Sigmoid colon (tissue), 6 donors: ENCODE measurements at regions not wholly inside any gene's neighbourhood (a gene's known extent, or its start where the extent isn't known, plus 50 kb on each side); places are given as distances from the start of the nearest gene placed in this dataset.

Experiments
- DNase-seq: peaks from one replicate; pipeline ENCODE4 v3.0.0-alpha.2; 2019
- H3K27ac ChIP-seq, 4 donors: fragments of 200-600 bp; sonication (generic); one replicate each; pipeline ENCODE4 v1.5.1; 2016 to 2019; ENCODE audit warnings: mild to moderate bottlenecking in 1 of 4
- H3K27me3 ChIP-seq, 3 donors: fragments of 200-600 bp; sonication (generic); one replicate each; pipeline ENCODE4 v1.5.1; 2019; ENCODE audit warnings: mild to moderate bottlenecking in 1 of 3
- H3K36me3 ChIP-seq, 4 donors: fragments of 200-600 bp; sonication (generic); one replicate each; pipeline ENCODE4 v1.5.1; 2016 to 2019
- H3K4me1 ChIP-seq, 4 donors: fragments of 200-600 bp; sonication (generic); one replicate each; pipeline ENCODE4 v1.5.1; 2017 to 2019
- H3K4me3 ChIP-seq, 4 donors: fragments of 200-600 bp; sonication (generic); one replicate each; pipeline ENCODE4 v1.5.1; 2017 to 2019; ENCODE audit warnings: mild to moderate bottlenecking in 2 of 4, moderate library complexity in 1 of 4
- H3K9me3 ChIP-seq, 4 donors: fragments of 200-600 bp in 3 of 4; sonication (generic) in 3 of 4; one replicate each; pipeline versions ENCODE4 v1.5.1 to v1.6.1; 2013 to 2019
- CTCF ChIP-seq, 4 experiments: fragments of 450-650 bp in 3 of 4; fragments of 200-600 bp in 1 of 4; IDR thresholded peaks; one replicate each; pipeline ENCODE4 v1.5.1; 2016 to 2019; ENCODE audit warnings: antibody characterized with exemption in 4 of 4, mild to moderate bottlenecking in 3 of 4, moderate library complexity in 2 of 4
- EP300 ChIP-seq, 4 donors: sonication (generic); formaldehyde crosslinking; IDR thresholded peaks; one replicate each; pipeline ENCODE4 v1.6.1; 2017; ENCODE audit warnings: antibody characterized with exemption in 4 of 4
- POLR2A ChIP-seq, 2 donors: fragments of 450-650 bp; IDR thresholded peaks; one replicate each; pipeline ENCODE4 v1.6.1; 2016; ENCODE audit warnings: antibody characterized with exemption in 2 of 2, mild to moderate bottlenecking in 2 of 2, moderate library complexity in 2 of 2
- POLR2AphosphoS5 ChIP-seq, 4 donors: sonication (generic); formaldehyde crosslinking; IDR thresholded peaks; one replicate each; pipeline ENCODE4 v1.6.1; 2017; ENCODE audit warnings: antibody characterized with exemption in 4 of 4
- WGBS, 2 donors: extraction: QIAGEN DNeasy Blood & Tissue Kit; methylation state at CpG; one replicate each; pipeline ENCODE4 v1.1.7; 2013; 5-methylcytosine and 5-hydroxymethylcytosine counted together
- intact Hi-C: fragments of 100-400 bp; cut with DNase I; formaldehyde crosslinking; loops from one replicate; pipeline ENCODE4 v1.15.1; 2023
- donor health status: healthy with polysubstance abuse.
- donor health status: healthy.

- intact Hi-C loops, result no loop called here
- Histone ChIP-seq H3K9me3 (peaks cover 0 to 13% (median 1%) of the 10 kb centered on the region in 4 donors), H3K36me3 (no peaks in the 10 kb centered on the region), H3K4me1 (no peaks in the 10 kb centered on the region), H3K4me3 (no peak overlapping the region), H3K27me3 (no peaks in the 10 kb centered on the region), H3K27ac (no peak overlapping the region)
- DNase-seq, result no peak
- no peak for TF ChIP-seq POLR2AphosphoS5 (IDR thresholded peaks at IDR 0.05)
- no peak for TF ChIP-seq CTCF (IDR thresholded peaks at IDR 0.05)
- no peak for TF ChIP-seq EP300 (IDR thresholded peaks at IDR 0.05)
- no peak for TF ChIP-seq POLR2A (IDR thresholded peaks at IDR 0.05)
- WGBS, 2 donors, result 51 to 52% methylated on average over 4 of the region's 4 CpGs
These were observed 917.8 kb upstream of the ZNF722 start for GRCh38 chr7:63080831-63081230.

DNA sequence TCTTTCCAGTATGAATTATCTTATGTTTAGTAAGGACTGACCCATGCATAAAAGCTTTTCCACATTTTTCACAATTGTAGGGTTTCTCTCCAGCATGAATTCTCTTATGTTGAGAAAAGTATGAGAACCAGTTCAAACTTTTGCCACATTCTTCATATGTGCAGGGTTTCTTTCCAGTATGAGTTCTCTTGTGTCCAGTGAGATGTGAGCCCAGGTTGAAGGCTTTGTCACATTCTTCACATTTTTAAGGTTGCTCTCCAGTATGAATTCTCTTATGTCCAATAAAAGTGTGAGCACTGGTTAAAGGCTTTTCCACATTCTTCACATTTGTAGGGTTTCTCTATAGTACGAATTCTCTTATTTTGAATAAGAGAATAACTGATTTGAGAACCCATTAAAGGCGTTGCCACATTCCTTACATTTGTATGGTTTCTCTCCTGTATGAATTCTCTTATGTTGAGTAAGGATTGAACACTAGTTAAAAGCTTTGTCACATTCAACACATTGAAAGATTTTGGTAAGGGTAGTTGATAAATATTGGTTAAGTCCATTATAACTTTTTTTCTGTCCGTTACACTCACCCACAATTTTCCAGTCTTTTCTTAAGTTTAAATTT, 911.0 kb upstream of the ZNF722 start:
- intact Hi-C loops, result no loop called here
- H3K27ac ChIP-seq, result no peak overlapping the region
- H3K4me3 ChIP-seq, result no peak overlapping the region
- DNase-seq, result no peak
- no peaks in the 10 kb centered on the region for H3K27me3 ChIP-seq
- no peak for TF ChIP-seq CTCF (IDR thresholded peaks at IDR 0.05)
- WGBS, 2 donors, result 57 to 68% methylated on average over 3 of the region's 3 CpGs
- H3K9me3 ChIP-seq, result peaks cover 11 to 25% (median 17%) of the 10 kb centered on the region in 4 donors
- H3K4me1 ChIP-seq, result no peaks in the 10 kb centered on the region
- H3K36me3 ChIP-seq, result no peaks in the 10 kb centered on the region

- intact Hi-C loops, result no loop called here
- Histone ChIP-seq H3K27me3 (no peaks in the 10 kb centered on the region), H3K4me3 (no peak overlapping the region), H3K36me3 (no peaks in the 10 kb centered on the region), H3K9me3 (peaks cover 3 to 16% (median 7%) of the 10 kb centered on the region in 4 donors), H3K4me1 (no peaks in the 10 kb centered on the region), H3K27ac (no peak overlapping the region)
- no peak for TF ChIP-seq POLR2A (IDR thresholded peaks at IDR 0.05)
- no peak for TF ChIP-seq CTCF (IDR thresholded peaks at IDR 0.05)
- no peak for TF ChIP-seq POLR2AphosphoS5 (IDR thresholded peaks at IDR 0.05)
- no peak for TF ChIP-seq EP300 (IDR thresholded peaks at IDR 0.05)
- WGBS, 2 donors, result 64 to 76% methylated on average over 7 of the region's 7 CpGs
- no peak for DNase-seq
These were observed 905.7 kb upstream of the ZNF722 start for GRCh38 chr7:63092951-63093350.

GRCh38 chr7:63093481-63093880, 905.2 kb upstream of the ZNF722 start:
- Histone ChIP-seq H3K36me3 (no peaks in the 10 kb centered on the region), H3K27ac (no peak overlapping the region), H3K4me3 (no peak overlapping the region), H3K4me1 (no peaks in the 10 kb centered on the region), H3K9me3 (peaks cover 0 to 18% (median 4%) of the 10 kb centered on the region in 4 donors), H3K27me3 (no peaks in the 10 kb centered on the region)
- WGBS, 2 donors, result 63 to 76% methylated on average over 1 of the region's 1 CpG
- DNase-seq, result no peak
- intact Hi-C loops, result no loop called here
- TF ChIP-seq POLR2AphosphoS5 (IDR thresholded peaks at IDR 0.05) (no peak), EP300 (IDR thresholded peaks at IDR 0.05) (no peak), CTCF (IDR thresholded peaks at IDR 0.05) (no peak), POLR2A (IDR thresholded peaks at IDR 0.05) (no peak)

- Histone ChIP-seq H3K4me1 (no peaks in the 10 kb centered on the region), H3K9me3 (peaks cover 0 to 22% (median 0%) of the 10 kb centered on the region in 4 donors), H3K27ac (no peak overlapping the region), H3K4me3 (no peak overlapping the region), H3K27me3 (no peaks in the 10 kb centered on the region), H3K36me3 (no peaks in the 10 kb centered on the region)
- intact Hi-C loops, result no loop called here
- DNase-seq, result no peak
- WGBS, 2 donors, result 73 to 75% methylated on average over 3 of the region's 3 CpGs
- TF ChIP-seq EP300 (IDR thresholded peaks at IDR 0.05) (no peak), POLR2A (IDR thresholded peaks at IDR 0.05) (no peak), POLR2AphosphoS5 (IDR thresholded peaks at IDR 0.05) (no peak)
These were observed 902.5 kb upstream of the ZNF722 start for GRCh38 chr7:63096141-63096540.
